ENCODE measurements at regions not wholly inside any gene's neighbourhood (a gene's known extent, or its start where the extent isn't known, plus 50 kb on each side); places are given as distances from the start of the nearest gene placed in this dataset.
"Not testable (repeated sequence)": the region's sequence is repeated elsewhere in the genome, so short reads cannot be mapped to it uniquely, and the experiment has no call there.

- no peak for ATAC-seq
- no peaks in the 10 kb centered on the region for H3K4me1 Mint-ChIP-seq
These were observed 1352.8 kb upstream of the SLC39A10 start for GRCh38 chr2:194304191-194304590.

DNA sequence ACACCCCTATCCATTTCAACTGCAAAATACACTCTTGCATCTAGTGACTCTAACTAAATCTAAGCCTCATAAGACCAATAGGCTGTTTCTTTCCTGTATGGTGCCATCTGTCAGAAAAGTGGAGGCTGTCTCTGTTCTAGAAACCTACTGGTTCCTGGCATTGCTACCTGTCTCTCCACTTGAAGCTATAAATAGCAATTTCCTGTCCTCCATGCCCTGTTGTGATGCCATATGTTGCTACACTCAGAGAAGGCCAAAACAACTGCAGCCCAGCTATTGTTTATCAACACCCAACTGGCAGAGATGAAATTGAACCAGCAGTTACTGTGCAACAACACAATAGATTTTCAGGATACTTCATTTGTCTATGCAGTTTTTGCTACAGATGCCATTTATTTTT is 1355.1 kb upstream of the SLC39A10 start:
- H3K4me3 Mint-ChIP-seq, result no peak overlapping the region
- no peak overlapping the region for H3K27ac Mint-ChIP-seq
- ATAC-seq (no peak), DNase-seq (ENCODE audit: low spot score in 2 of 2) (no peak)
- H3K4me1 Mint-ChIP-seq, result no peaks in the 10 kb centered on the region
- H3K9me3 Mint-ChIP-seq, result peaks cover 5% of the 10 kb centered on the region
- H3K36me3 Mint-ChIP-seq, result no peaks in the 10 kb centered on the region

More at GRCh38 chr2:194304191-194304590, 1352.8 kb upstream of the SLC39A10 start:
- H3K27ac Mint-ChIP-seq, result no peak overlapping the region
- no peaks in the 10 kb centered on the region for H3K36me3 Mint-ChIP-seq
- DNase-seq (ENCODE audit: low spot score in 2 of 2), result no peak
- peaks cover 9% of the 10 kb centered on the region for H3K9me3 Mint-ChIP-seq
- H3K4me3 Mint-ChIP-seq, result no peak overlapping the region

GRCh38 chr2:194294156-194294555 is 1362.9 kb upstream of the SLC39A10 start:
- Mint-ChIP-seq H3K36me3 (no peaks in the 10 kb centered on the region), H3K27ac (no peak overlapping the region), H3K4me1 (no peaks in the 10 kb centered on the region), H3K4me3 (no peak overlapping the region), H3K9me3 (no peaks in the 10 kb centered on the region)
- ATAC-seq (no peak), DNase-seq (ENCODE audit: low spot score in 2 of 2) (no peak)

- H3K9me3 Mint-ChIP-seq, result no peaks in the 10 kb centered on the region
- H3K4me1 Mint-ChIP-seq, result no peaks in the 10 kb centered on the region
- H3K4me3 Mint-ChIP-seq, result no peak overlapping the region
- no peak overlapping the region for H3K27ac Mint-ChIP-seq
- no peak for DNase-seq (ENCODE audit: low spot score in 2 of 2)
- H3K36me3 Mint-ChIP-seq, result no peaks in the 10 kb centered on the region
- ATAC-seq, result no peak
These were observed 1365.9 kb upstream of the SLC39A10 start for GRCh38 chr2:194291104-194291503.

- Mint-ChIP-seq H3K4me3 (no peak overlapping the region), H3K9me3 (no peaks in the 10 kb centered on the region), H3K36me3 (no peaks in the 10 kb centered on the region), H3K4me1 (no peaks in the 10 kb centered on the region), H3K27ac (no peak overlapping the region)
- no peak for DNase-seq (ENCODE audit: low spot score in 2 of 2)
- ATAC-seq, result no peak
These were observed 1367.2 kb upstream of the SLC39A10 start for GRCh38 chr2:194289712-194290346.

DNA sequence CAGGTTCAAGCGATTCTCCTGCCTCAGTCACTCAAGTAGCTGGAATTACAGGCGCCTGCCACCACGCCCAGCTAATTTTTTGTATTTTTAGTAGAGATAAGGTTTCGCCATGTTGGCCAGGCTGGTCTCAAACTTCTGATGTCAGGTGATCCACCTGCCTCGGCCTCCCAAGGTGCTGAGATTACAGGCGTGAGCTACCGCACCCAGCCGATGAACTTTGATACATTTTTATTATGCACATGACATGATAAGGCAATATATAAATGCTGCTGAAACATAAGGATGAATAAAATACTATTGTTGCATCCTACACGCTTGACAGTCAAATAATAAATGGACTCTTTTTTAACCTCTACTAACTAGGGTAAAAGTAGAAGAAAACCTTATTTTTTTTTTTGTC is 1380.4 kb upstream of the SLC39A10 start:
- not testable (repeated sequence) for H3K4me3 Mint-ChIP-seq; H3K9me3 Mint-ChIP-seq; DNase-seq (ENCODE audit: low spot score in 2 of 2); ATAC-seq; H3K4me1 Mint-ChIP-seq; H3K36me3 Mint-ChIP-seq; H3K27ac Mint-ChIP-seq

- no peak overlapping the region for H3K27ac Mint-ChIP-seq
- H3K4me3 Mint-ChIP-seq, result no peak overlapping the region
- H3K9me3 Mint-ChIP-seq, result peaks cover 2% of the 10 kb centered on the region
- DNase-seq (ENCODE audit: low spot score in 2 of 2), result no peak
- no peaks in the 10 kb centered on the region for H3K4me1 Mint-ChIP-seq
- H3K36me3 Mint-ChIP-seq, result no peaks in the 10 kb centered on the region
- no peak for ATAC-seq
These were observed 1385.6 kb upstream of the SLC39A10 start for GRCh38 chr2:194271293-194271961.

GRCh38 chr2:194270648-194271047 is 1386.4 kb upstream of the SLC39A10 start:
- ATAC-seq (no peak), DNase-seq (ENCODE audit: low spot score in 2 of 2) (no peak)
- Mint-ChIP-seq H3K9me3 (peaks cover 2% of the 10 kb centered on the region), H3K27ac (no peak overlapping the region), H3K36me3 (no peaks in the 10 kb centered on the region), H3K4me3 (no peak overlapping the region), H3K4me1 (no peaks in the 10 kb centered on the region)

DNA sequence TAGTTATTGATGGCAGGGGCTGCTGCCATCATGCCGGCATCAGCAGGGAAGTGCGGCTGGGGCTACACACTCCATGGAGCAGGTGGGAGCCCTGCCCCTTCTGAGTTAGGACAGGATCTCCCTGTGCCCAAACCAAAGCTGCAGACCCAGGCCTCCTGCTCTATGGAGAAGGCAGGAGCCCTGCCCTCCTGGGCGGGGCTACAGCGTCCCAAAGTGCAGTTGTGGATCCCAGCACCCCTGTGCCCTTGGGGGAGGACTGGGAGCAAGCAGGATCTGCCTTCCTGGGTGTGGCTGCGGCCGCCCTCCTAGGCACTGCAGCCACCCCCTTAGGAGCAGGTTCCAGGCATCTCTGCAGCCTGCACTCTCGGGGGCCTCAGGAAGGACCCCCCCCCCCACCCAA is 1392.4 kb upstream of the SLC39A10 start:
- H3K27ac Mint-ChIP-seq, result no peak overlapping the region
- no peaks in the 10 kb centered on the region for H3K4me1 Mint-ChIP-seq
- H3K4me3 Mint-ChIP-seq, result no peak overlapping the region
- DNase-seq (ENCODE audit: low spot score in 2 of 2) (no peak), ATAC-seq (no peak)
- no peaks in the 10 kb centered on the region for H3K9me3 Mint-ChIP-seq
- no peaks in the 10 kb centered on the region for H3K36me3 Mint-ChIP-seq

DNA sequence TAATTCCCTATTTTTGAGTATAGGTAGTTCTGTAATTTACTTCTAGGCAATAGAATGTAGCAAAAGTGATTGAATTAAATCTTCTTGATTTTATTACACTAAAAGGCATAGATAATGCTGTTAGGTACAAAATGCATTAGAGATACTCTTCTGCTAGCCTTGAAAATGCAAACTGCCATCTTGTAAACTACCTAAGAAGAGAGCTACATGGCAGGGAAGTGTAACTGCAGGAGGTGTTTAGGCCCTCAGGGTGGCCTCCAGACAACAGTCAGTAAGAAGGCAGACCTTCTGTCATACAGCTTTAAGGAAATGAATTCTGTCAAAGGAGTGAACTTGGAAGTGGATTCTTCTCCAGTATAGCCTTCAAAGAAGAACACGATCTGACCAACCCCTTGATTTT is 1396.8 kb upstream of the SLC39A10 start:
- no peak overlapping the region for H3K4me3 Mint-ChIP-seq
- peaks cover 2% of the 10 kb centered on the region for H3K9me3 Mint-ChIP-seq
- no peak for DNase-seq (ENCODE audit: low spot score in 2 of 2)
- H3K27ac Mint-ChIP-seq, result no peak overlapping the region
- H3K4me1 Mint-ChIP-seq, result no peaks in the 10 kb centered on the region
- ATAC-seq, result no peak
- H3K36me3 Mint-ChIP-seq, result no peaks in the 10 kb centered on the region

DNA sequence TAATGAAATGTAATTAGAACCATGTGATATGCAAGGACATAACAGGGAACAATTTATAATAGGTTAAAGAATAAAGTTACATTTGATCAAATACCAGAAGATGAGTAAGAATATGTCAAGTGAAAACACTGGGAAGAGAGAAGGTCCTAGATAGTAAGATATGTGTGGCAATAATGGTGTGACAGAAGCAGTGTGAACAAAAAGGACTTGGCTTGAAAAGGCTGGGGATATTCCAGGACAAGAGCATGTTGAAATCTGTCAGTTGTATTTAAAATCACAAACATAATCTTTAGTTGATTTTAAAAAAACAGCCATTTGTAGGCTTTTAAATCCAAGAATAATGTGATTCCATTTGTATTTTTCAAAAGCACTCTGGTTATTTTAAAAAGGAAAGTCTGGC is 1399.9 kb upstream of the SLC39A10 start:
- no peaks in the 10 kb centered on the region for H3K36me3 Mint-ChIP-seq
- H3K4me1 Mint-ChIP-seq, result no peaks in the 10 kb centered on the region
- DNase-seq (ENCODE audit: low spot score in 2 of 2), result no peak
- H3K4me3 Mint-ChIP-seq, result no peak overlapping the region
- H3K27ac Mint-ChIP-seq, result no peak overlapping the region
- ATAC-seq, result no peak
- peaks cover 2% of the 10 kb centered on the region for H3K9me3 Mint-ChIP-seq

GRCh38 chr2:194253528-194254259 is 1403.3 kb upstream of the SLC39A10 start:
- DNase-seq (ENCODE audit: low spot score in 2 of 2), result no peak
- Mint-ChIP-seq H3K27ac (no peak overlapping the region), H3K4me1 (no peaks in the 10 kb centered on the region), H3K36me3 (no peaks in the 10 kb centered on the region), H3K9me3 (no peaks in the 10 kb centered on the region), H3K4me3 (no peak overlapping the region)
- peak; percentile 11 for ATAC-seq

GRCh38 chr2:194252127-194252526 is 1404.9 kb upstream of the SLC39A10 start:
- H3K4me1 Mint-ChIP-seq, result no peaks in the 10 kb centered on the region
- no peaks in the 10 kb centered on the region for H3K9me3 Mint-ChIP-seq
- ATAC-seq (no peak), DNase-seq (ENCODE audit: low spot score in 2 of 2) (no peak)
- no peak overlapping the region for H3K4me3 Mint-ChIP-seq
- H3K36me3 Mint-ChIP-seq, result no peaks in the 10 kb centered on the region
- H3K27ac Mint-ChIP-seq, result no peak overlapping the region

- H3K4me3 Mint-ChIP-seq, result no peak overlapping the region
- no peak overlapping the region for H3K27ac Mint-ChIP-seq
- ATAC-seq (no peak), DNase-seq (ENCODE audit: low spot score in 2 of 2) (no peak)
- H3K4me1 Mint-ChIP-seq, result no peaks in the 10 kb centered on the region
- H3K9me3 Mint-ChIP-seq, result peaks cover 3% of the 10 kb centered on the region
- H3K36me3 Mint-ChIP-seq, result no peaks in the 10 kb centered on the region
These were observed 1424.4 kb upstream of the SLC39A10 start for GRCh38 chr2:194232600-194232999.

DNA sequence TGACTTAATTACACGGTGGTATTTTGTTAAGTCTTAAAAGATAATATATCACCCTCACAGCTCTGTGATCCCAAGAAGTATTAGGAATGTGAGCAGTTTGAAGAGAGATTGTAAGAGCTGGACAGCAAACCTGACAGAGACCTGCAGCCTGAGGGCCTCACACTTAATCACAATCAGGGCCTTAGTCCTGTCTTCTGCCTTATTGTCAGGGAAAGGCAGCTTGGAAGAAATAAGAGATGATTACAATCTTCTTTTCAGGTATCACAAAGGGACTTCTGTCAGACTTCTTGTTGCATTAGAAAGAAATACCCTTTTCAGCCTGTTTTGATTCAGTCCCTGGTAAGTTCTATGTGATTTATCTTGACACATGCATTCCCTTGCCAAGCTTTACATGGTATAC is 1433.8 kb upstream of the SLC39A10 start:
- ATAC-seq, result no peak
- H3K9me3 Mint-ChIP-seq, result no peaks in the 10 kb centered on the region
- no peaks in the 10 kb centered on the region for H3K36me3 Mint-ChIP-seq
- H3K4me3 Mint-ChIP-seq, result no peak overlapping the region
- no peaks in the 10 kb centered on the region for H3K4me1 Mint-ChIP-seq
- no peak for DNase-seq (ENCODE audit: low spot score in 2 of 2)
- H3K27ac Mint-ChIP-seq, result no peak overlapping the region

GRCh38 chr2:194214192-194214591 is 1442.8 kb upstream of the SLC39A10 start:
- Mint-ChIP-seq H3K36me3 (no peaks in the 10 kb centered on the region), H3K4me1 (no peaks in the 10 kb centered on the region), H3K9me3 (peaks cover 7% of the 10 kb centered on the region), H3K27ac (no peak overlapping the region), H3K4me3 (no peak overlapping the region)
- ATAC-seq, result no peak
- DNase-seq (ENCODE audit: low spot score in 2 of 2), result no peak
